ENCODE measurements at regions not wholly inside any gene's neighbourhood (a gene's known extent, or its start where the extent isn't known, plus 50 kb on each side); places are given as distances from the start of the nearest gene placed in this dataset.

DNA sequence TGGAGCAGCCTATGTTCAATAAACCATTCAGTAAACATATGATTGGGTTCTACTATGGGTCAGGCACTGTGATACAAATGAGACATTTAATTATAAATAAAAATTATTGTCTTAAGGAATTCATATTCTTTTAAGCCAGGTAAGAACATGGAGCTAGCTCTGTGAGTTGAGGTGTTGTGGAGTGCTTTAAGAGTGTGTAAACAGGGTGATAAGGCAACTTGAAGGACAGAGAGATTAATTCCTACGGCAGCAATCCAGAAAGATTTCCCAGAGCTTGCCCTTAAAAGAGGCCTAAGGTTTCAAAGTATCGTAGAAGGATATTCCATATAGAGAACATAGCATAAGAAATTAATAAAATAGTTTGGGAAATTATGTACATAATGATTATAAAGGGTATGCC is 126.4 kb upstream of the FAT3 start:
- TF ChIP-seq, protein P1, sequence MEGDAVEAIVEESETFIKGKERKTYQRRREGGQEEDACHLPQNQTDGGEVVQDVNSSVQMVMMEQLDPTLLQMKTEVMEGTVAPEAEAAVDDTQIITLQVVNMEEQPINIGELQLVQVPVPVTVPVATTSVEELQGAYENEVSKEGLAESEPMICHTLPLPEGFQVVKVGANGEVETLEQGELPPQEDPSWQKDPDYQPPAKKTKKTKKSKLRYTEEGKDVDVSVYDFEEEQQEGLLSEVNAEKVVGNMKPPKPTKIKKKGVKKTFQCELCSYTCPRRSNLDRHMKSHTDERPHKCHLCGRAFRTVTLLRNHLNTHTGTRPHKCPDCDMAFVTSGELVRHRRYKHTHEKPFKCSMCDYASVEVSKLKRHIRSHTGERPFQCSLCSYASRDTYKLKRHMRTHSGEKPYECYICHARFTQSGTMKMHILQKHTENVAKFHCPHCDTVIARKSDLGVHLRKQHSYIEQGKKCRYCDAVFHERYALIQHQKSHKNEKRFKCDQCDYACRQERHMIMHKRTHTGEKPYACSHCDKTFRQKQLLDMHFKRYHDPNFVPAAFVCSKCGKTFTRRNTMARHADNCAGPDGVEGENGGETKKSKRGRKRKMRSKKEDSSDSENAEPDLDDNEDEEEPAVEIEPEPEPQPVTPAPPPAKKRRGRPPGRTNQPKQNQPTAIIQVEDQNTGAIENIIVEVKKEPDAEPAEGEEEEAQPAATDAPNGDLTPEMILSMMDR (IDR thresholded peaks at IDR 0.05; ENCODE audit: low read depth, low read length, poor library complexity, severe bottlenecking): no peak
- TF ChIP-seq EZH2phosphoT487 (IDR thresholded peaks at IDR 0.05; ENCODE audit: borderline replicate concordance, low read length): no peak

All from DOHH2 (cell line).